Neural progenitor cell (in vitro differentiated cells): ENCODE measurements at regions not wholly inside any gene's neighbourhood (a gene's known extent, or its start where the extent isn't known, plus 50 kb on each side); places are given as distances from the start of the nearest gene placed in this dataset.

Source experiments
- DNase-seq: peaks from one replicate; pipeline ENCODE4 v3.0.0-alpha.2; 2016; ENCODE audit warnings: low spot score
- H2AFZ ChIP-seq: fragments of 200-600 bp; sonication (generic); replicated peaks from 2 replicates; pipeline ENCODE4 v1.6.1; 2016; ENCODE audit warnings: antibody characterized with exemption
- H3F3A ChIP-seq: fragments of 200-600 bp; sonication (generic); 2 replicates; pipeline ENCODE4 v1.6.1; 2016; ENCODE audit warnings: antibody characterized with exemption, low read depth
- H3K27ac ChIP-seq: fragments of 200-600 bp; sonication (generic); 2 replicates; pipeline ENCODE4 v1.5.1; 2016; ENCODE audit warnings: mild to moderate bottlenecking
- H3K27me3 ChIP-seq: fragments of 200-600 bp; sonication (generic); 2 replicates; pipeline ENCODE4 v1.6.1; 2016; ENCODE audit warnings: mild to moderate bottlenecking, moderate library complexity
- H3K36me3 ChIP-seq: fragments of 200-600 bp; sonication (generic); 2 replicates; pipeline ENCODE4 v1.5.1; 2016
- H3K4me1 ChIP-seq: fragments of 200-600 bp; sonication (generic); 2 replicates; pipeline ENCODE4 v1.6.1; 2016; ENCODE audit warnings: mixed run types
- H3K4me2 ChIP-seq: fragments of 200-600 bp; sonication (generic); 2 replicates; pipeline ENCODE4 v1.6.1; 2016
- H3K4me3 ChIP-seq: fragments of 200-600 bp; sonication (generic); 2 replicates; pipeline ENCODE4 v1.5.1; 2016
- H3K79me2 ChIP-seq: fragments of 200-600 bp; sonication (generic); 2 replicates; pipeline ENCODE4 v1.6.1; 2016; ENCODE audit warnings: low read depth
- H3K9ac ChIP-seq: fragments of 200-600 bp; sonication (generic); 2 replicates; pipeline ENCODE4 v1.6.1; 2016
- H3K9me3 ChIP-seq: fragments of 200-600 bp; sonication (generic); 2 replicates; pipeline ENCODE4 v1.5.1; 2016; ENCODE audit warnings: low read depth
- H4K20me1 ChIP-seq: fragments of 200-600 bp; sonication (generic); 2 replicates; pipeline ENCODE4 v1.6.1; 2016; ENCODE audit warnings: low read depth
- H3K27ac Mint-ChIP-seq: 3 replicates; pipeline ENCODE4 v1.8.0; 2021; ENCODE audit warnings: mixed read lengths
- H3K27me3 Mint-ChIP-seq: 2 replicates; pipeline ENCODE4 v1.8.0; 2022; ENCODE audit warnings: low read depth, mild to moderate bottlenecking, inconsistent platforms, moderate library complexity, mixed read lengths; ENCODE audit not compliant: insufficient read depth
- H3K36me3 Mint-ChIP-seq: 3 replicates; pipeline ENCODE4 v1.8.0; 2021; ENCODE audit warnings: mixed read lengths
- H3K4me1 Mint-ChIP-seq: 3 replicates; pipeline ENCODE4 v1.8.0; 2021; ENCODE audit warnings: mixed read lengths
- H3K4me3 Mint-ChIP-seq: 3 replicates; pipeline ENCODE4 v1.8.0; 2021; ENCODE audit warnings: mild to moderate bottlenecking, moderate library complexity, mixed read lengths
- H3K9me3 Mint-ChIP-seq: 3 replicates; pipeline ENCODE4 v1.8.0; 2020; ENCODE audit warnings: mixed read lengths
- CTCF ChIP-seq: fragments of 200-600 bp; sonication (generic); IDR thresholded peaks from 2 replicates; pipeline ENCODE4 v1.5.1; 2017; ENCODE audit warnings: antibody characterized with exemption, mild to moderate bottlenecking
- EZH2 ChIP-seq: fragments of 200-600 bp; sonication (generic); IDR thresholded peaks from 2 replicates; pipeline ENCODE4 v1.6.1; 2017; ENCODE audit warnings: antibody characterized with exemption, mild to moderate bottlenecking, moderate library complexity
- EZH2phosphoT487 ChIP-seq: fragments of 200-600 bp; sonication (generic); IDR thresholded peaks from 2 replicates; pipeline ENCODE4 v1.6.1; 2017; ENCODE audit warnings: antibody characterized with exemption

GRCh38 chr11:38095268-38095667 is 1497.2 kb upstream of the RAG2 start:
- no peak overlapping the region for H3K27ac Mint-ChIP-seq
- no peak overlapping the region for H3K4me3 Mint-ChIP-seq
- no peak for DNase-seq
- H3K27ac ChIP-seq = no peak overlapping the region
- H2AFZ ChIP-seq = no peak overlapping the region
- no peak overlapping the region for H3K4me2 ChIP-seq
- H3K4me3 ChIP-seq = no peak overlapping the region
- H3K79me2 ChIP-seq = no peaks in the 10 kb centered on the region
- peaks cover 14% of the 10 kb centered on the region for H3K9me3 Mint-ChIP-seq
- H3K36me3 Mint-ChIP-seq = no peaks in the 10 kb centered on the region
- H3K27me3 Mint-ChIP-seq = no peaks in the 10 kb centered on the region
- H3K4me1 Mint-ChIP-seq = no peaks in the 10 kb centered on the region
- H3F3A ChIP-seq = no peaks in the 10 kb centered on the region
- no peaks in the 10 kb centered on the region for H3K27me3 ChIP-seq
- H3K36me3 ChIP-seq = no peaks in the 10 kb centered on the region
- H4K20me1 ChIP-seq = no peaks in the 10 kb centered on the region
- H3K9me3 ChIP-seq = no peaks in the 10 kb centered on the region
- no peaks in the 10 kb centered on the region for H3K4me1 ChIP-seq
- no peak overlapping the region for H3K9ac ChIP-seq
- no peak for TF ChIP-seq CTCF
- no peak for TF ChIP-seq EZH2phosphoT487
- TF ChIP-seq EZH2 = no peak

GRCh38 chr11:38089726-38090125 is 1491.7 kb upstream of the RAG2 start:
- TF ChIP-seq EZH2 (no peak), EZH2phosphoT487 (no peak), CTCF (no peak)

GRCh38 chr11:38060920-38061319 is 1462.9 kb upstream of the RAG2 start:
- H3F3A ChIP-seq = no peaks in the 10 kb centered on the region
- no peak overlapping the region for H3K4me3 ChIP-seq
- Mint-ChIP-seq H3K9me3 (no peaks in the 10 kb centered on the region), H3K27ac (no peak overlapping the region), H3K27me3 (peaks cover 5% of the 10 kb centered on the region), H3K4me1 (peaks cover 5% of the 10 kb centered on the region), H3K36me3 (no peaks in the 10 kb centered on the region), H3K4me3 (no peak overlapping the region)
- H2AFZ ChIP-seq = no peak overlapping the region
- no peak overlapping the region for H3K4me2 ChIP-seq
- no peak for DNase-seq
- H3K27me3 ChIP-seq = no peaks in the 10 kb centered on the region
- H3K4me1 ChIP-seq = no peaks in the 10 kb centered on the region
- H3K36me3 ChIP-seq = no peaks in the 10 kb centered on the region
- H3K9ac ChIP-seq = no peak overlapping the region
- no peaks in the 10 kb centered on the region for H4K20me1 ChIP-seq
- TF ChIP-seq EZH2phosphoT487 (no peak), EZH2 (no peak), CTCF (no peak)
- H3K79me2 ChIP-seq = no peaks in the 10 kb centered on the region
- H3K27ac ChIP-seq = no peak overlapping the region
- no peaks in the 10 kb centered on the region for H3K9me3 ChIP-seq

More at GRCh38 chr11:38089726-38090125, 1491.7 kb upstream of the RAG2 start:
- H3K27ac ChIP-seq = no peak overlapping the region
- no peaks in the 10 kb centered on the region for H3K4me1 Mint-ChIP-seq
- H3K9ac ChIP-seq = no peak overlapping the region
- no peaks in the 10 kb centered on the region for H3K36me3 Mint-ChIP-seq
- H4K20me1 ChIP-seq = no peaks in the 10 kb centered on the region
- no peaks in the 10 kb centered on the region for H3K27me3 ChIP-seq
- no peak overlapping the region for H3K4me2 ChIP-seq
- no peaks in the 10 kb centered on the region for H3K36me3 ChIP-seq
- no peak overlapping the region for H3K4me3 ChIP-seq
- H3K4me3 Mint-ChIP-seq = no peak overlapping the region
- H3K9me3 ChIP-seq = no peaks in the 10 kb centered on the region
- H3K4me1 ChIP-seq = peaks cover 7% of the 10 kb centered on the region
- H3K79me2 ChIP-seq = no peaks in the 10 kb centered on the region
- H2AFZ ChIP-seq = no peak overlapping the region
- peaks cover 10% of the 10 kb centered on the region for H3K9me3 Mint-ChIP-seq
- H3F3A ChIP-seq = no peaks in the 10 kb centered on the region
- peak; percentile 3 for DNase-seq
- no peak overlapping the region for H3K27ac Mint-ChIP-seq
- no peaks in the 10 kb centered on the region for H3K27me3 Mint-ChIP-seq
